Astrocyte (in vitro differentiated cells and primary cell): ENCODE measurements at regions not wholly inside any gene's neighbourhood (a gene's known extent, or its start where the extent isn't known, plus 50 kb on each side); places are given as distances from the start of the nearest gene placed in this dataset.

Experiments used
- DNase-seq: peaks from one replicate; pipeline ENCODE4 v3.0.0-alpha.2; 2010; ENCODE audit warnings: low read depth
- FAIRE-seq: peaks from 2 replicates; lab custom pipeline; 2011; peaks lifted over from hg19 to GRCh38; lab: Jason Lieb, UNC
- H2AFZ ChIP-seq: 2 replicates; pipeline ENCODE4 v1.6.0; 2012; ENCODE audit warnings: low read depth, low read length, inconsistent platforms
- H3K27ac ChIP-seq: 2 replicates; pipeline ENCODE4 v1.5.1; 2011; ENCODE audit warnings: low read depth, low read length, inconsistent platforms
- H3K27me3 ChIP-seq: 2 replicates; pipeline ENCODE4 v1.6.0; 2011; ENCODE audit warnings: low read length, inconsistent platforms; ENCODE audit not compliant: insufficient read depth
- H3K36me3 ChIP-seq: 2 replicates; pipeline ENCODE4 v1.5.1; 2011; ENCODE audit warnings: low read length, inconsistent platforms; ENCODE audit not compliant: insufficient read depth
- H3K4me1 ChIP-seq: 2 replicates; pipeline ENCODE4 v1.5.1; 2011; ENCODE audit warnings: low read length, inconsistent platforms; ENCODE audit not compliant: insufficient read depth
- H3K4me2 ChIP-seq: 2 replicates; pipeline ENCODE4 v1.6.0; 2012; ENCODE audit warnings: low read length, inconsistent platforms
- H3K4me3 ChIP-seq: 2 replicates; pipeline ENCODE4 v1.5.1; 2011; ENCODE audit warnings: low read depth, mild to moderate bottlenecking, low read length, inconsistent platforms; ENCODE audit not compliant: insufficient read depth
- H3K79me2 ChIP-seq: 2 replicates; pipeline ENCODE4 v1.6.0; 2012; ENCODE audit warnings: mild to moderate bottlenecking, low read length, inconsistent platforms; ENCODE audit not compliant: insufficient read depth
- H3K9ac ChIP-seq: 2 replicates; pipeline ENCODE4 v1.6.0; 2012; ENCODE audit warnings: mild to moderate bottlenecking, low read length, inconsistent platforms
- H3K9me3 ChIP-seq: 2 replicates; pipeline ENCODE4 v1.5.1; 2012; ENCODE audit warnings: low read depth, mild to moderate bottlenecking, low read length, inconsistent platforms; ENCODE audit not compliant: insufficient read depth
- H4K20me1 ChIP-seq: 2 replicates; pipeline ENCODE4 v1.6.0; 2012; ENCODE audit warnings: low read length, inconsistent platforms; ENCODE audit not compliant: insufficient read depth
- H3K27ac Mint-ChIP-seq: one replicate; pipeline ENCODE4 v1.8.0; 2021; ENCODE audit warnings: mild to moderate bottlenecking, mixed read lengths; ENCODE audit not compliant: unreplicated experiment
- H3K27me3 Mint-ChIP-seq: one replicate; pipeline ENCODE4 v1.8.0; 2021; ENCODE audit warnings: low read depth, mixed read lengths; ENCODE audit not compliant: unreplicated experiment
- H3K36me3 Mint-ChIP-seq: one replicate; pipeline ENCODE4 v1.8.0; 2021; ENCODE audit warnings: low read depth, mixed read lengths; ENCODE audit not compliant: unreplicated experiment
- H3K4me1 Mint-ChIP-seq: one replicate; pipeline ENCODE4 v1.8.0; 2021; ENCODE audit warnings: low read depth, mixed read lengths; ENCODE audit not compliant: unreplicated experiment
- H3K4me3 Mint-ChIP-seq: one replicate; pipeline ENCODE4 v1.8.0; 2021; ENCODE audit warnings: mild to moderate bottlenecking, moderate library complexity, mixed read lengths; ENCODE audit not compliant: unreplicated experiment
- H3K9me3 Mint-ChIP-seq: one replicate; pipeline ENCODE4 v1.8.0; 2021; ENCODE audit warnings: mild to moderate bottlenecking, mixed read lengths; ENCODE audit not compliant: unreplicated experiment
- EZH2 ChIP-seq: IDR thresholded peaks from 2 replicates; pipeline ENCODE4 v1.6.1; 2012; ENCODE audit warnings: mild to moderate bottlenecking, low read length, inconsistent platforms; ENCODE audit not compliant: insufficient read depth
- TF ChIP-seq, protein P1 (sequence below): IDR thresholded peaks from 2 replicates; pipeline ENCODE4 v1.5.1; 2011; ENCODE audit warnings: low read depth, mild to moderate bottlenecking, inconsistent platforms, low read length, moderate library complexity; ENCODE audit not compliant: insufficient read depth

DNA sequence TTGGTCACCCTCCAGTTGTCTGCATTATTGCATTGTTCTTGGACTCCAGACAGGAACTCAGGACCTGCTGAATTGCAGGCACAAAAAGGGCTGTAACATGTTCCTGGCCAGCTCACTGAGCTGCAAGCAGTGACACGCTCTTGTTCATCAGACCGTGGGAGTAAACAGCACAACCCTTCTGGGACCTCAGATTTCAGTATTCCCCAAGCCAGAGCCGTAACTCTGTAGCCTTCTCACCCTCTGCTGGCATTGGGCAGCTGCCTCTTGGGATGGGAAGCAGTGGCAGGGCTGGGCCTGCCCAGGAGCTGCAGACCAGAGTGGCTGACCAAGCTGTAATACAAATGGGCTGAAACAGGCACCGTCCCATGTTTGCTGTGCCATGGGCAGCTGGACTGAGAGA lies 607.1 kb upstream of the BCHE start:
- FAIRE-seq (no peak), DNase-seq (no peak)
- Histone ChIP-seq H2AFZ (no peak overlapping the region), H3K4me2 (no peak overlapping the region), H3K4me1 (no peaks in the 10 kb centered on the region), H3K27me3 (no peaks in the 10 kb centered on the region), H3K9ac (no peak overlapping the region), H3K9me3 (no peaks in the 10 kb centered on the region), H3K4me3 (no peak overlapping the region), H3K79me2 (no peaks in the 10 kb centered on the region), H3K27ac (no peak overlapping the region), H4K20me1 (no peaks in the 10 kb centered on the region), H3K36me3 (no peaks in the 10 kb centered on the region)
- TF ChIP-seq, protein P1, sequence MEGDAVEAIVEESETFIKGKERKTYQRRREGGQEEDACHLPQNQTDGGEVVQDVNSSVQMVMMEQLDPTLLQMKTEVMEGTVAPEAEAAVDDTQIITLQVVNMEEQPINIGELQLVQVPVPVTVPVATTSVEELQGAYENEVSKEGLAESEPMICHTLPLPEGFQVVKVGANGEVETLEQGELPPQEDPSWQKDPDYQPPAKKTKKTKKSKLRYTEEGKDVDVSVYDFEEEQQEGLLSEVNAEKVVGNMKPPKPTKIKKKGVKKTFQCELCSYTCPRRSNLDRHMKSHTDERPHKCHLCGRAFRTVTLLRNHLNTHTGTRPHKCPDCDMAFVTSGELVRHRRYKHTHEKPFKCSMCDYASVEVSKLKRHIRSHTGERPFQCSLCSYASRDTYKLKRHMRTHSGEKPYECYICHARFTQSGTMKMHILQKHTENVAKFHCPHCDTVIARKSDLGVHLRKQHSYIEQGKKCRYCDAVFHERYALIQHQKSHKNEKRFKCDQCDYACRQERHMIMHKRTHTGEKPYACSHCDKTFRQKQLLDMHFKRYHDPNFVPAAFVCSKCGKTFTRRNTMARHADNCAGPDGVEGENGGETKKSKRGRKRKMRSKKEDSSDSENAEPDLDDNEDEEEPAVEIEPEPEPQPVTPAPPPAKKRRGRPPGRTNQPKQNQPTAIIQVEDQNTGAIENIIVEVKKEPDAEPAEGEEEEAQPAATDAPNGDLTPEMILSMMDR = no peak
- TF ChIP-seq EZH2 = no peak
- Mint-ChIP-seq H3K36me3 (no peaks in the 10 kb centered on the region), H3K9me3 (no peaks in the 10 kb centered on the region), H3K4me1 (peaks cover 10% of the 10 kb centered on the region), H3K27ac (no peak overlapping the region), H3K4me3 (no peak overlapping the region), H3K27me3 (no peaks in the 10 kb centered on the region)

DNA sequence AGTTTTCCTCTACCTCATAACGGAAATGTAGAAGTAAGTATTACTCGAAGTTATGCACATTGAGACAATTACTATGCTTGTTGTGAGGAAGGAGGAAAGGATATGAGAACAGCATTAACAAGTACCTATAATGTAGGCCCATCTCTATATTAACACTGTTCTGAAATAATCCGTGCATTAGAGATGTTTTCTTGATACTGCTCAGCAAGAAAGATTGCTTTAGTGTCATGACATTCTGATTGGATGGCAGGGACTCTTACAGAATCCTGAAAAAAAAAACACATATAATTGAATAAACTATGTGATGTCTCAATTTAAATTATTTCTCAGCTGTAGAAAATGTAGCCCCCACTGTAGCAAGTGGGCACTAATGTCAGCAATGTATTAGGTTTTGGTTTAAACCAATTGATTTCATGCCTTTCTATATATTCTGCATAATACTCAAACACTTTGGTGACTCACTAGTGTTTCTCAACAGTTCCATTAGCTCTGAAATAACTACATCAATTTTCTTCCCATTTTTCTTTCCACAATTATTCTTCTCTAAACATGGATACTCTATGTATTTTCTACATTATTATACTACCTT lies 598.3 kb upstream of the BCHE start:
- no peak overlapping the region for H3K27ac Mint-ChIP-seq
- FAIRE-seq (no peak), DNase-seq (no peak)
- Histone ChIP-seq H3K27me3 (no peaks in the 10 kb centered on the region), H3K4me3 (no peak overlapping the region), H3K9me3 (no peaks in the 10 kb centered on the region), H3K27ac (no peak overlapping the region), H4K20me1 (no peaks in the 10 kb centered on the region), H2AFZ (no peak overlapping the region), H3K36me3 (no peaks in the 10 kb centered on the region), H3K79me2 (no peaks in the 10 kb centered on the region), H3K4me2 (no peak overlapping the region), H3K4me1 (no peaks in the 10 kb centered on the region), H3K9ac (no peak overlapping the region)
- H3K9me3 Mint-ChIP-seq = no peaks in the 10 kb centered on the region
- no peak overlapping the region for H3K4me3 Mint-ChIP-seq
- TF ChIP-seq, protein P1 = no peak
- no peak for TF ChIP-seq EZH2
- no peaks in the 10 kb centered on the region for H3K27me3 Mint-ChIP-seq
- H3K4me1 Mint-ChIP-seq = no peaks in the 10 kb centered on the region
- H3K36me3 Mint-ChIP-seq = no peaks in the 10 kb centered on the region

DNA sequence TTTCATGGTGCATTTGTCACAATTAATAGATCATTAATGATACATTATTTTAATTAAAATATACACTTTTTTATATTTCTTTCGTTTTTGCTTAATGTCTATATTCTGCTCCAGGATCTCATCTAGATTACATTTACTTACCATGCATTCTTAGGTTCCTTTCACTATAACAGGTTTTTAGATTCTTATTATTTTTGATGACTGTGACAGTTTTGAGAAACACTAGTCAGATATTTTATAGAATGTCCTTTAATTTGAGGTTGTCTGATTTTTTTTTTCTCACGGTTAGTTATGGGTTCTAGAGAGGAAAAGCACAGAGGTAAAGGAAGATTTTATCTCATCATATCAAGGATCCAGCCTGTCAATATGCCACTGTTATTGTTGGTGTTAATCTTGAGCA lies 595.8 kb upstream of the BCHE start:
- TF ChIP-seq, protein P1 = no peak
- no peak for TF ChIP-seq EZH2
- H3K4me3 Mint-ChIP-seq = no peak overlapping the region
- no peak overlapping the region for H3K4me2 ChIP-seq
- H3K9me3 Mint-ChIP-seq = no peaks in the 10 kb centered on the region
- H3K27ac ChIP-seq = no peak overlapping the region
- no peaks in the 10 kb centered on the region for H3K27me3 Mint-ChIP-seq
- H3K4me1 Mint-ChIP-seq = no peaks in the 10 kb centered on the region
- no peaks in the 10 kb centered on the region for H3K4me1 ChIP-seq
- no peak overlapping the region for H2AFZ ChIP-seq
- FAIRE-seq (no peak), DNase-seq (no peak)
- no peak overlapping the region for H3K4me3 ChIP-seq
- no peak overlapping the region for H3K9ac ChIP-seq
- H3K27ac Mint-ChIP-seq = no peak overlapping the region
- H3K36me3 Mint-ChIP-seq = no peaks in the 10 kb centered on the region
- no peaks in the 10 kb centered on the region for H3K27me3 ChIP-seq
- H4K20me1 ChIP-seq = no peaks in the 10 kb centered on the region
- H3K79me2 ChIP-seq = no peaks in the 10 kb centered on the region
- no peaks in the 10 kb centered on the region for H3K36me3 ChIP-seq
- H3K9me3 ChIP-seq = no peaks in the 10 kb centered on the region
